NCI-H1092 treated with DMSO at 0.1 percent for 48 hours (cell line): ENCODE measurements at regions not wholly inside any gene's neighbourhood (a gene's known extent, or its start where the extent isn't known, plus 50 kb on each side); places are given as distances from the start of the nearest gene placed in this dataset.
"Not testable (repeated sequence)": the region's sequence is repeated elsewhere in the genome, so short reads cannot be mapped to it uniquely, and the experiment has no call there.

Experiments used
- DNase-seq: peaks from one replicate; lab custom pipeline; 2025; lab: John Stamatoyannopoulos, UW

GRCh38 chr11:89545691-89546090, 54.5 kb upstream of the NOX4 start:
- no peak for DNase-seq

- not testable (repeated sequence) for DNase-seq
These were observed 64.6 kb upstream of the NOX4 start for GRCh38 chr11:89555781-89556180.

GRCh38 chr11:89556731-89557707, 65.8 kb upstream of the NOX4 start:
- not testable (repeated sequence) for DNase-seq

- not testable (repeated sequence) for DNase-seq
These were observed 69.4 kb upstream of the NOX4 start for GRCh38 chr11:89560598-89560997.

- not testable (repeated sequence) for DNase-seq
These were observed 71.6 kb upstream of the NOX4 start for GRCh38 chr11:89562731-89563130.

- no peak for DNase-seq
These were observed 75.8 kb upstream of the NOX4 start for GRCh38 chr11:89566972-89567371.

- DNase-seq, result not testable (repeated sequence)
These were observed 78.2 kb upstream of the NOX4 start for GRCh38 chr11:89569387-89569786.

GRCh38 chr11:89571706-89572105, 80.5 kb upstream of the NOX4 start:
- not testable (repeated sequence) for DNase-seq

GRCh38 chr11:89575846-89576245, 84.7 kb upstream of the NOX4 start:
- DNase-seq, result not testable (repeated sequence)

- not testable (repeated sequence) for DNase-seq
These were observed 86.3 kb upstream of the NOX4 start for GRCh38 chr11:89577428-89577827.

GRCh38 chr11:89583580-89583979, 92.4 kb upstream of the NOX4 start:
- DNase-seq, result no peak

- not testable (repeated sequence) for DNase-seq
These were observed 93.9 kb upstream of the NOX4 start for GRCh38 chr11:89585046-89585445.

GRCh38 chr11:89585471-89585870, 94.3 kb upstream of the NOX4 start:
- not testable (repeated sequence) for DNase-seq

- DNase-seq, result not testable (repeated sequence)
These were observed 98.2 kb upstream of the NOX4 start for GRCh38 chr11:89589413-89589812.

GRCh38 chr11:89590008-89590632, 98.9 kb upstream of the NOX4 start:
- not testable (repeated sequence) for DNase-seq

- not testable (repeated sequence) for DNase-seq
These were observed 108.8 kb upstream of the TRIM77 start for GRCh38 chr11:89601263-89601662.

GRCh38 chr11:89604281-89604680, 105.8 kb upstream of the TRIM77 start:
- DNase-seq, result no peak

GRCh38 chr11:89606845-89607244, 103.3 kb upstream of the TRIM77 start:
- DNase-seq, result not testable (repeated sequence)

GRCh38 chr11:89607497-89607896, 102.6 kb upstream of the TRIM77 start:
- not testable (repeated sequence) for DNase-seq

- DNase-seq, result no peak
These were observed 101.7 kb upstream of the TRIM77 start for GRCh38 chr11:89608234-89608966.

- no peak for DNase-seq
These were observed 98.0 kb upstream of the TRIM77 start for GRCh38 chr11:89612096-89612495.

GRCh38 chr11:89613911-89614310, 96.2 kb upstream of the TRIM77 start:
- DNase-seq, result no peak
